K562 (cell line): ENCODE measurements at regions not wholly inside any gene's neighbourhood (a gene's known extent, or its start where the extent isn't known, plus 50 kb on each side); places are given as distances from the start of the nearest gene placed in this dataset.

ENCODE experiments used
- EP300 ChIP-seq: IDR thresholded peaks from 2 replicates; pipeline ENCODE4 v1.6.1; 2012; ENCODE audit warnings: low read length, improper control_type of control experiment
- FOXP1 ChIP-seq: sonication (generic); formaldehyde crosslinking; IDR thresholded peaks from 2 replicates; pipeline ENCODE4 v1.8.0; 2022; ENCODE audit warnings: mild to moderate bottlenecking, missing genetic modification reagents
- GTF2F1 ChIP-seq: IDR thresholded peaks from 2 replicates; pipeline ENCODE4 v1.6.1; 2011; ENCODE audit warnings: low read depth, low read length, improper control_type of control experiment
- IRF1 ChIP-seq: sonication (generic); formaldehyde crosslinking; IDR thresholded peaks from 2 replicates; pipeline ENCODE4 v1.8.0; 2022; ENCODE audit warnings: missing genetic modification reagents, mild to moderate bottlenecking, borderline replicate concordance
- NFYB ChIP-seq: IDR thresholded peaks from 2 replicates; pipeline ENCODE4 v1.6.1; 2011; ENCODE audit warnings: mild to moderate bottlenecking, moderate library complexity; ENCODE audit not compliant: insufficient read length; ENCODE audit errors: extremely low read depth
- PRPF4 ChIP-seq: fragments of 200-400 bp; formaldehyde crosslinking; IDR thresholded peaks from one replicate; pipeline ENCODE4 v1.6.1; 2017; ENCODE audit warnings: low read length, low read depth, mild to moderate bottlenecking; ENCODE audit not compliant: insufficient read depth, poor library complexity, severe bottlenecking
- PTBP1 ChIP-seq: fragments of 200-400 bp; formaldehyde crosslinking; IDR thresholded peaks from 2 replicates; pipeline ENCODE4 v1.6.1; 2017; ENCODE audit warnings: low read depth, low read length
- ZNF707 ChIP-seq: fragments of 250-450 bp; sonication (Bioruptor Pico); conservative IDR thresholded peaks from 2 replicates; pipeline ENCODE4 v1.8.0; 2022; ENCODE audit warnings: inconsistent platforms, mild to moderate bottlenecking, moderate library complexity
- ZNF778 ChIP-seq: fragments of 450-650 bp; formaldehyde crosslinking; IDR thresholded peaks from 2 replicates; pipeline ENCODE4 v1.4.0; 2020; ENCODE audit warnings: mild to moderate bottlenecking, moderate library complexity
- TF ChIP-seq, protein P1 (sequence below), 3 experiments: IDR thresholded peaks in 2 of 3; conservative IDR thresholded peaks in 1 of 3; 2 replicates each; pipeline ENCODE4 v1.5.1; 2011 to 2012; ENCODE audit warnings: low read length in 3 of 3, mild to moderate bottlenecking in 3 of 3, control low read depth in 2 of 3, improper control_type of control experiment in 1 of 3, inconsistent platforms in 1 of 3, low read depth in 1 of 3, mixed read lengths in 1 of 3, moderate library complexity in 1 of 3; ENCODE audit not compliant: insufficient read depth in 2 of 3

GRCh38 chr22:35489239-35489638, 51.4 kb upstream of the RASD2 start:
- TF ChIP-seq ZNF707 (CRISPR knock-in tag) (no peak), PTBP1 (no peak), FOXP1 (CRISPR knock-in tag) (no peak), GTF2F1 (no peak), PRPF4 (no peak), IRF1 (no peak), NFYB (no peak), ZNF778 (no peak), EP300 (no peak)
- TF ChIP-seq, protein P1, sequence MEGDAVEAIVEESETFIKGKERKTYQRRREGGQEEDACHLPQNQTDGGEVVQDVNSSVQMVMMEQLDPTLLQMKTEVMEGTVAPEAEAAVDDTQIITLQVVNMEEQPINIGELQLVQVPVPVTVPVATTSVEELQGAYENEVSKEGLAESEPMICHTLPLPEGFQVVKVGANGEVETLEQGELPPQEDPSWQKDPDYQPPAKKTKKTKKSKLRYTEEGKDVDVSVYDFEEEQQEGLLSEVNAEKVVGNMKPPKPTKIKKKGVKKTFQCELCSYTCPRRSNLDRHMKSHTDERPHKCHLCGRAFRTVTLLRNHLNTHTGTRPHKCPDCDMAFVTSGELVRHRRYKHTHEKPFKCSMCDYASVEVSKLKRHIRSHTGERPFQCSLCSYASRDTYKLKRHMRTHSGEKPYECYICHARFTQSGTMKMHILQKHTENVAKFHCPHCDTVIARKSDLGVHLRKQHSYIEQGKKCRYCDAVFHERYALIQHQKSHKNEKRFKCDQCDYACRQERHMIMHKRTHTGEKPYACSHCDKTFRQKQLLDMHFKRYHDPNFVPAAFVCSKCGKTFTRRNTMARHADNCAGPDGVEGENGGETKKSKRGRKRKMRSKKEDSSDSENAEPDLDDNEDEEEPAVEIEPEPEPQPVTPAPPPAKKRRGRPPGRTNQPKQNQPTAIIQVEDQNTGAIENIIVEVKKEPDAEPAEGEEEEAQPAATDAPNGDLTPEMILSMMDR (IDR thresholded peaks at IDR 0.05 in 2 of 3, conservative IDR thresholded peaks at IDR 0.05 in 1 of 3; ENCODE audit: insufficient read depth in 2 of 3, low read depth in 1 of 3, low read length in 3 of 3) = no peak
